DOHH2 (cell line): ENCODE measurements at regions not wholly inside any gene's neighbourhood (a gene's known extent, or its start where the extent isn't known, plus 50 kb on each side); places are given as distances from the start of the nearest gene placed in this dataset.

ENCODE experiments used
- CTCF ChIP-seq: fragments of 200-600 bp; sonication (generic); IDR thresholded peaks from one replicate; pipeline ENCODE4 v1.5.1; 2014; ENCODE audit warnings: antibody characterized with exemption, mild to moderate bottlenecking, low read depth, low read length; ENCODE audit not compliant: poor library complexity, severe bottlenecking
- EZH2phosphoT487 ChIP-seq: fragments of 200-600 bp; sonication (generic); IDR thresholded peaks from 2 replicates; pipeline ENCODE4 v1.6.1; 2017; ENCODE audit warnings: borderline replicate concordance, mild to moderate bottlenecking, antibody characterized with exemption, low read length, moderate library complexity, mixed read lengths

GRCh38 chr16:76729525-76729924, 452.3 kb downstream of the CNTNAP4 start:
- TF ChIP-seq CTCF, result no peak
- no peak for TF ChIP-seq EZH2phosphoT487
